Activated T-helper 1 cell treated with anti-CD3 and anti-CD28 coated beads, Interleukin-12 subunit alpha, Interleukin-12 subunit beta, Interleukin-2, Interleukin-4 antibody, amounts not matched to agents 30 ng/mL and 10 ng/mL and 1 ng/mL, durations not matched to agents 14 hours and 24 hours and 36 hours (primary cell): ENCODE measurements at regions not wholly inside any gene's neighbourhood (a gene's known extent, or its start where the extent isn't known, plus 50 kb on each side); places are given as distances from the start of the nearest gene placed in this dataset.
A peak's percentile ranks its signal among the peaks of the same experiment; 100 is the strongest.

Source experiments
- DNase-seq: peaks from one replicate; pipeline ENCODE4 v3.0.0; 2021; ENCODE audit warnings: low spot score
- H3K27ac Mint-ChIP-seq: one replicate; pipeline ENCODE4 v1.8.0; 2021; ENCODE audit warnings: mild to moderate bottlenecking, mixed read lengths
- H3K27me3 Mint-ChIP-seq: one replicate; pipeline ENCODE4 v1.8.0; 2022; ENCODE audit warnings: mild to moderate bottlenecking, moderate library complexity, mixed read lengths; ENCODE audit not compliant: insufficient read depth
- H3K36me3 Mint-ChIP-seq: one replicate; pipeline ENCODE4 v1.8.0; 2021; ENCODE audit warnings: low read depth, mixed read lengths
- H3K4me1 Mint-ChIP-seq: one replicate; pipeline ENCODE4 v1.8.0; 2021; ENCODE audit warnings: low read depth, mixed read lengths
- H3K4me3 Mint-ChIP-seq: one replicate; pipeline ENCODE4 v1.8.0; 2021; ENCODE audit warnings: mild to moderate bottlenecking, moderate library complexity, mixed read lengths
- H3K9me3 Mint-ChIP-seq: one replicate; pipeline ENCODE4 v1.8.0; 2021; ENCODE audit warnings: mixed read lengths
- intact Hi-C: fragments of 100-400 bp; cut with micrococcal nuclease; formaldehyde crosslinking; loops from one replicate; pipeline ENCODE4 v1.15.1; 2024

DNA sequence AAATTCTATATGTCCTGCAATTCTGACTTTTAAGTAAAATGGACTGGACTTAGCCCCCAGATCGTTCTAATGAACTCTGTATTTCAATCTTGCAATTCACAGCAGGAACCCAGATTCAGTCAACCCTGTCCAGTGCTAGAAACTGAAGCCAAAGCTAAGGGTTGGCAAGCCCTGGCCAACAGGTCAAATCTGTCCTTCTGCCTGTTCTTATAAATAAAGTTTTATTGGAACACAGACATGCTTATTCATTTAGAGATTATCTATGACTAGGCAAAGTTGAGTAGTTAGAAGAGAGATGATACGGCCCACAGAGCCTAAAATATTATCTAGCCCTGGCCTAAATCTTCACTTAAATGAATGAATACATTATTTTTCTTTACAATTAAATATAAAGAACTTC is 339.2 kb upstream of the JARID2 start:
- DNase-seq = no peak
- H3K4me3 Mint-ChIP-seq = no peak overlapping the region
- H3K27me3 Mint-ChIP-seq = no peaks in the 10 kb centered on the region
- H3K27ac Mint-ChIP-seq = no peak overlapping the region
- H3K9me3 Mint-ChIP-seq = no peaks in the 10 kb centered on the region
- intact Hi-C loops = no loop called here
- peaks cover 26% of the 10 kb centered on the region for H3K4me1 Mint-ChIP-seq
- H3K36me3 Mint-ChIP-seq = peaks cover 3% of the 10 kb centered on the region

DNA sequence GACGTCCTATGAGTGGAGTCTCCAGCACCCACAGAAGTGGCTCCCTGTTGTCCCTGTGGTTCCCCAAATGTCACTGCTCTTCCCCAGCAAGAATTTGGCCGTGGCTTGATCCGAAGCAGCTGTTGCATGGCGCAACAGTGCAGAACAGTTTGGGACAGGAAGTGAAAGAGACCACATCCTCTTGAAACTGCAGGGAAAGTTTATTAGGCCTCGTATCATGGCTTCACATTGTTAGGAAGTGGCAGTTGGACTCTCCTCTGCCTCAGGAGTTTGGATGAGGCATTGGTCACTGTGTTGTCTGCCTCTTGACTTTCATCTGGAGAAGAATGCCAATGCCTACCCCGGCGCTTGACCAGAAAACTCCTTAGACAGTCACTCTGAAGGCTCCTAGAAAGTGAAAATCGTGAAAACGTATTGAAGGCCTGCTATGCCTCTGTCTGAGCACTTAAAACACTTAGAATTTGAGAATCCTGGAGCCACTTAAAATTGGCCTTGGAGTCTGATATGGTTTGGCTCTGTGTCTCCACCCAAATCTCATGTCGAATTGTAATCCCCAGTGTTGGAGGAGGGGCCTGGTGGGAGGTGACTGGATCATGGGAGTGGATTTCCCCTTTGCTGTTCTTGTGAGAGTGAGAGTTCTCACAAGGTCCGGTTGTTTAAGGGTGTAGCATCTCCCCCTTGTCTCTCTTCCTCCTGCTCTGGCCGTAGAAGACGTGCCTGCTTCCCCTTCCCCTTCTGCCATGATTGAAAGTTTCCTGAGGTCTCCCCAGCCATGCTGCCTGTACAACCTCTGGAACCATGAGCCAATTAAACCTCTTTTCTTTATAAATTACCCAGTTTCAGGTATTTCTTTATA is 334.9 kb upstream of the JARID2 start:
- DNase-seq = peak; percentile 6
- H3K9me3 Mint-ChIP-seq = no peaks in the 10 kb centered on the region
- peak overlapping the region; percentile 66 for H3K27ac Mint-ChIP-seq
- H3K27me3 Mint-ChIP-seq = peaks cover 9% of the 10 kb centered on the region
- peak overlapping the region; percentile 59 for H3K4me3 Mint-ChIP-seq
- intact Hi-C loops = no loop called here
- H3K36me3 Mint-ChIP-seq = peaks cover 5% of the 10 kb centered on the region
- H3K4me1 Mint-ChIP-seq = peaks cover 20% of the 10 kb centered on the region

DNA sequence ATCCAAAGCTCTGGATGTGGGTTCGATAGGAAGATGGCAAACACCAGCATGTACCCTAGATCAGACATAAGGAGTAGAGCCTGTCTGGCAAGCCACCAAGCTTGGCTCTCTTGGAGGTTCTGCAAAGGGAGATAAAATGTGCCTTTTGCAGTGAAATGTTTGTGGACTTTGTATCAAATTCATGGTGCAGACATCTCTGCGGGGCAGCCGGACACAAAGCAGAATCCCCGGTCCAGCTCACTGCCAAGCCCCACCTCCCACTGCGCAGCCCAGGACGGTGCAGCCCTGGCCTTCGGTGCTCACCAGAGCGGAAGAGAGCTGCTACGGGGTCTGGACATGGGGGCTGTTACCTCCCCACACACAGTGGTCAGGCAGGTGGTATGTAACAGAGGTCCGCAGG is 333.6 kb upstream of the JARID2 start:
- H3K4me3 Mint-ChIP-seq = no peak overlapping the region
- DNase-seq = no peak
- H3K4me1 Mint-ChIP-seq = peaks cover 20% of the 10 kb centered on the region
- no peaks in the 10 kb centered on the region for H3K9me3 Mint-ChIP-seq
- no peak overlapping the region for H3K27ac Mint-ChIP-seq
- H3K27me3 Mint-ChIP-seq = peaks cover 9% of the 10 kb centered on the region
- H3K36me3 Mint-ChIP-seq = peaks cover 5% of the 10 kb centered on the region
- intact Hi-C loops = no loop called here

DNA sequence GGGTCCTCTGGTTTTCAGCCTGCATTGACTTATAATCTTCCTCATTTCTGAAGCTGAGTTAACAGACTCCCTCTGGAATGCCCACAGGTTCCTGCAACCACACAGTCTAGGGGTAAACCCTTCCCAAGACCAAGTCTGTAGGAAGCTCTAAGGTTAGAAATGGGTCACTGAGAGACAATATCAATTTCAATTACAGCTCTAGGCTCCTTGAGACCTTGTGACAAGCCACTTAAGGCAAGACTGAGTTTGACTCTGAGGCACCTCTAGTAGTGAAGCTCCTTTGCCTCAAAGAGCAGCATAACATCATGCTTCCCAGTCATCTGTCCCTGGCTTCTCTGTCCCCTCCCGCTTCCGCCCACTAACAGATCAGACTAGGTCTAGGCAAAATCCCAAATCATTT is 333.2 kb upstream of the JARID2 start:
- peaks cover 5% of the 10 kb centered on the region for H3K36me3 Mint-ChIP-seq
- intact Hi-C loops = no loop called here
- H3K4me3 Mint-ChIP-seq = no peak overlapping the region
- DNase-seq = no peak
- peaks cover 9% of the 10 kb centered on the region for H3K27me3 Mint-ChIP-seq
- H3K9me3 Mint-ChIP-seq = no peaks in the 10 kb centered on the region
- peaks cover 20% of the 10 kb centered on the region for H3K4me1 Mint-ChIP-seq
- no peak overlapping the region for H3K27ac Mint-ChIP-seq

- Mint-ChIP-seq H3K27ac (no peak overlapping the region), H3K27me3 (peaks cover 9% of the 10 kb centered on the region), H3K4me3 (no peak overlapping the region), H3K36me3 (peaks cover 5% of the 10 kb centered on the region), H3K4me1 (peaks cover 20% of the 10 kb centered on the region), H3K9me3 (no peaks in the 10 kb centered on the region)
- intact Hi-C loops = no loop called here
- DNase-seq = no peak
Observed at GRCh38 chr6:14913931-14914330, 331.9 kb upstream of the JARID2 start.

DNA sequence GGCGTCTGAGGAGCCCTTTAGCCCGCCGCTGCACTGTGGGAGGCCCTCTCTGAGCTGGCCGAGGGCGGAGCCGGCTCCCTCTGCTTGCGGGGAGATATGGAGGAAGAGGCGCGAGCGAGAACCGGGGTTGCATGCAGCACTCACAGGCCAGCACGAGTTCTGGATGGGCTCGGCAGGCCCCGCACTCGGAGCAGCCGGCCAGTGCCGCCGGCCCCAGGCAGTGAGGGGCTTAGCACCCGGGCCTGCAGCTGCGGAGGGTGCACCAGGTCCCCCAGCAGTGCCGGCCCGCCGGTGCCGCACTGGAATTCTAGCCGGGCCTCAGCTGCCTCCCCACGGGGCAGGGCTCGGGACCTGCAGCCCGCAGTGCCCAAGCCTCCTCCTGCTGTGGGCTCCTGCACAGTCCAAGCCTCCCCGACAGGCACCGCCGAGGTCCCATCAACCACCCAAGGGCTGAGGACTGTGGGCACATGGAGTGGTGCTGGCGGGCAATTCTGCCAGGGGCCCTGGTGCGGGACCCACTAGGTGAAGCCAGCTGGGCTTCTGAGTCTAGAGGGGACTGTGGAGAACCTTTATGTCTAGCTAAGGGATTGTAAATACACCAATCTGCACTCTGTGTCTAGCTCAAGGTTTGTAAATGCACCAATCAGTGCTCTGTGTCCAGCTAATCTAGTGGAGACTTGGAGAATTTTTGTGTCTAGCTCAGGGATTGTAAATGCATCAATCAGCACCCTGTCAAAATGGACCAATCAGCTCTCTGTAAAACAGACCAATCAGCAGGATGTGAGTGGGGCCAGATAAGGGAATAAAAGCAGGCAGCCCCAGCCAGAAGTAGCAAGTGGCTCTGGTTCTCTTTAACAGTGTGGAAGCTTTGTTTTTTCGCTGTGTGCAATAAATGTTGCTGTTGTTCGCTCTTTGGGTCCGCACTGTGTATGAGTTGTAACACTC is 329.7 kb upstream of the JARID2 start:
- H3K27me3 Mint-ChIP-seq = peaks cover 9% of the 10 kb centered on the region
- H3K36me3 Mint-ChIP-seq = peaks cover 2% of the 10 kb centered on the region
- H3K9me3 Mint-ChIP-seq = no peaks in the 10 kb centered on the region
- H3K4me3 Mint-ChIP-seq = no peak overlapping the region
- peaks cover 6% of the 10 kb centered on the region for H3K4me1 Mint-ChIP-seq
- intact Hi-C loops = no loop called here
- DNase-seq = no peak
- H3K27ac Mint-ChIP-seq = no peak overlapping the region

DNA sequence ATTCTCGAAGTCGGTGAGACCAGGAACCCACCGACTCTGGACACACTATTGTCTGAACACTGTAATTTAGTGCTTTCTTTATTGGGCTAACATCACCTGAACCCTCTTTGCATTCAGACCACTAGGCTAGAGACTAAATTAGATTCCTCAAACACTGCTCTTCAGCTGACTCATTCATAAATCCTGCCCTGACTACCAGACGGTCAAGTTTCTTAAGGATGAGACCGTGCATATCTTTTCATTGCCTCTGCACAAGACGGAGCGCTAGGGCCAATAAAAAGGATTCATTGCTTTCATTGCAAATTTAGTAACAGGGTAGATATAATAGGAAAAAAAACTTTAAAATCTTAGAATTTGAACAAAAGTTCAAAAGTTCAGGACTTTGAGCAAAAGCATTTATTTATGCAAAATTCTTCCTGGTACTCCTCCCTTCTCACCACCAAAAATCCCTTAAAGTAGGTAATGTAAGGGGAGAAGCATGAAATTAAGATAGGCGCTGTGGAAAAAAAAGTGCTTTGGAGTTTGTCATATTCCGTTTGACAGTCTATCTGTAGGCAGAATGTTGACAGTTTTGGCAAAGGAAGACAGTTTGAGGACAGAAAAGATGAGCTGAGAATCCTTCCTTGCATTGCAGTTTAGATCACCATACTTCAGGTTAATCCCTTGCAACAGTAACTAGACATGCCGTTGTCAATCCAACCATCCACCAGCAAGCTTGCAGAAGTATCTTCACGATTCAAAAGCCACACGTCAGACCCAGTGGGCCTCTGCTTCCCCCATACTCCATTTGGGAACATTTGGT is 328.6 kb upstream of the JARID2 start:
- Mint-ChIP-seq H3K4me3 (no peak overlapping the region), H3K36me3 (no peaks in the 10 kb centered on the region), H3K27ac (no peak overlapping the region), H3K9me3 (no peaks in the 10 kb centered on the region), H3K27me3 (peaks cover 12% of the 10 kb centered on the region), H3K4me1 (no peaks in the 10 kb centered on the region)
- DNase-seq = no peak
- intact Hi-C loops = no loop called here

GRCh38 chr6:14918200-14918907 is 327.5 kb upstream of the JARID2 start:
- no peak overlapping the region for H3K27ac Mint-ChIP-seq
- DNase-seq = no peak
- intact Hi-C loops = no loop called here
- H3K4me3 Mint-ChIP-seq = no peak overlapping the region
- no peaks in the 10 kb centered on the region for H3K9me3 Mint-ChIP-seq
- H3K4me1 Mint-ChIP-seq = no peaks in the 10 kb centered on the region
- H3K27me3 Mint-ChIP-seq = peaks cover 10% of the 10 kb centered on the region
- H3K36me3 Mint-ChIP-seq = no peaks in the 10 kb centered on the region

DNA sequence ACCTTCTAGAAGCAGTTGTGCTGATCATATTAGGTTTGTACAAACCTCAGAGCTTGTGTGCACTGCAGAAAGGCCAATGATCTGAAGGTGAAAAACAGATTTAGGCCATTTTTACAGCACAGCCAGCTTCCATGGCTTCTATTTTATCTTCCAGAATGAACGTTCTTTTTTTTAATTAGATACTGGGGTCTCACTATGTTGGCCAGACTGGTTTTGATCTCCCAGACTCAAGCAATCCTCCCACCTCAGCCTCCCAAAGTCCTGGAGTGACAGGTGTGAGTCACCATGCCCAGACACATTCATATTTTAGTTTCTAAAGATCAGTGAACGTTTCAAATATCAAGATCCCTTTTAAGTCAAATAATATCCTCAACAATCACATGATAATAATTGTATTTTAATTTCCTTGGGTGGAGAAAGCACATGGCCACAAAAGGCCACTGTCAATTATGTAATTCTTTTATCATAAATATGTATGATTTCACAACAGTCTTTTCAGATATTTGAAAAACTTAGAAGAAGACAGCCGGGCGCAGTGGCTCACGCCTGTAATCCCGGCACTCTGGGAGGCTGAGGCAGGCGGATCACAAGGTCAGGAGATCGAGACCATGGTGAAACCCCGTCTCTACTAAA is 326.7 kb upstream of the JARID2 start:
- intact Hi-C loops = no loop called here

GRCh38 chr6:14920276-14920675 is 325.6 kb upstream of the JARID2 start:
- Mint-ChIP-seq H3K36me3 (no peaks in the 10 kb centered on the region), H3K27me3 (peaks cover 6% of the 10 kb centered on the region), H3K9me3 (no peaks in the 10 kb centered on the region), H3K27ac (no peak overlapping the region), H3K4me3 (no peak overlapping the region), H3K4me1 (no peaks in the 10 kb centered on the region)
- DNase-seq = no peak
- intact Hi-C loops = no loop called here

More for the DNA sequence above, 326.7 kb upstream of the JARID2 start:
- no peak overlapping the region for H3K27ac Mint-ChIP-seq
- no peak overlapping the region for H3K4me3 Mint-ChIP-seq
- no peaks in the 10 kb centered on the region for H3K36me3 Mint-ChIP-seq
- H3K4me1 Mint-ChIP-seq = no peaks in the 10 kb centered on the region
- H3K9me3 Mint-ChIP-seq = no peaks in the 10 kb centered on the region
- H3K27me3 Mint-ChIP-seq = peaks cover 6% of the 10 kb centered on the region
- DNase-seq = no peak

DNA sequence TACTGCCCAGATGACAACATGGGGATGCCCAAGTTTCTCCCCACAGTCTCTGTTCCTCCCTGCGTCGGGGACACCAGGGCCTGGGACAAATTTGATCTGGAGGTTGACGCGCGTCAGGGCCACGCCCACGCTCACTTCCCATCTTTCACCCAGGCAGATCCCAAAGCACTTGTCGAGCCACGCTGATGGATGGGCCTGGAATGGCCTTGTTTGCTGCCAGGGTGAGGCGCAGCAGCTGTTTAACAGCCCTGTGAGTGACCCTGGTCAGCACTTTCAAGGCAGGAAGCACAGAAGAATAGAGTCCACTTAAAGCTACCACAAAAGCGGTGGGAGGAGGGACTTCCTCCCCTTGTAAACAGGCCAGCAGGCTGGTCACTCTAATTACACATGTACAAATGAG is 324.7 kb upstream of the JARID2 start:
- no peaks in the 10 kb centered on the region for H3K9me3 Mint-ChIP-seq
- no peaks in the 10 kb centered on the region for H3K4me1 Mint-ChIP-seq

More for the DNA sequence above, 324.7 kb upstream of the JARID2 start:
- DNase-seq = no peak
- Mint-ChIP-seq H3K4me3 (no peak overlapping the region), H3K36me3 (no peaks in the 10 kb centered on the region), H3K27me3 (peaks cover 3% of the 10 kb centered on the region), H3K27ac (no peak overlapping the region)
- intact Hi-C loops = no loop called here
